Nephron (organoid): ENCODE measurements at regions not wholly inside any gene's neighbourhood (a gene's known extent, or its start where the extent isn't known, plus 50 kb on each side); places are given as distances from the start of the nearest gene placed in this dataset.

Source experiments
- H3K27ac Mint-ChIP-seq, 3 experiments: 2 replicates each; pipeline ENCODE4 v1.8.0; 2020; ENCODE audit warnings: mixed read lengths in 3 of 3, mild to moderate bottlenecking in 2 of 3, moderate library complexity in 1 of 3
- H3K27me3 Mint-ChIP-seq: 2 replicates; pipeline ENCODE4 v1.8.0; 2021; ENCODE audit warnings: low read depth, mild to moderate bottlenecking, moderate library complexity, mixed read lengths
- H3K36me3 Mint-ChIP-seq: 2 replicates; pipeline ENCODE4 v1.8.0; 2020; ENCODE audit warnings: low read depth, mixed read lengths
- H3K4me1 Mint-ChIP-seq: 2 replicates; pipeline ENCODE4 v1.8.0; 2020; ENCODE audit warnings: mixed read lengths
- H3K4me3 Mint-ChIP-seq, 3 experiments: 2 replicates each; pipeline ENCODE4 v1.8.0; 2020; ENCODE audit warnings: mild to moderate bottlenecking in 3 of 3, mixed read lengths in 3 of 3, moderate library complexity in 2 of 3
- H3K9me3 Mint-ChIP-seq: 2 replicates; pipeline ENCODE4 v1.8.0; 2020; ENCODE audit warnings: mixed read lengths
- CTCF ChIP-seq, 3 experiments: fragments of 200-600 bp; sonication (generic); IDR thresholded peaks; one replicate each; pipeline ENCODE4 v1.5.0; 2021; ENCODE audit warnings: antibody characterized with exemption in 3 of 3; ENCODE audit not compliant: unreplicated experiment in 3 of 3

DNA sequence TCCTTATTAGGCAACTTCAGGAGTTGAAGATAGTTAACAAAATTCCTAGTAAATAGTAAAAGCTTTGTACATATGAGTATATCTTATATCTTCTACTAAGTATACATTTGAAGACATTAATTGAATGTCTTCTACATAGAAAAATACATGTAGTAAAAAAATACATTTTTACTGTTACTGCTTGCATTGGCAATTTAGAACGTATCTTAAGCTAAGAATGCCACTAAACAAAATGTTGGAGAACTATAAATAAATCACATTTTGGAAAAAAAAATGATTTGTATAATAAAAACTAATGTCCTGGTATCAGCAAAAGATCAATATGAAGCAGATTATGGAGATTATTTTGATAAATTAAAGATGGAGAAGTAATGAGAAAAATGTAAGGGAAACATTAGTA, 434.2 kb upstream of the SLC8A1 start:
- no peak overlapping the region for H3K27ac Mint-ChIP-seq
- no peaks in the 10 kb centered on the region for H3K36me3 Mint-ChIP-seq
- TF ChIP-seq CTCF (IDR thresholded peaks at IDR 0.05; ENCODE audit: unreplicated experiment in 3 of 3) = no peak
- no peaks in the 10 kb centered on the region for H3K27me3 Mint-ChIP-seq
- H3K4me1 Mint-ChIP-seq = no peaks in the 10 kb centered on the region
- no peak overlapping the region for H3K4me3 Mint-ChIP-seq
- peaks cover 5% of the 10 kb centered on the region for H3K9me3 Mint-ChIP-seq

DNA sequence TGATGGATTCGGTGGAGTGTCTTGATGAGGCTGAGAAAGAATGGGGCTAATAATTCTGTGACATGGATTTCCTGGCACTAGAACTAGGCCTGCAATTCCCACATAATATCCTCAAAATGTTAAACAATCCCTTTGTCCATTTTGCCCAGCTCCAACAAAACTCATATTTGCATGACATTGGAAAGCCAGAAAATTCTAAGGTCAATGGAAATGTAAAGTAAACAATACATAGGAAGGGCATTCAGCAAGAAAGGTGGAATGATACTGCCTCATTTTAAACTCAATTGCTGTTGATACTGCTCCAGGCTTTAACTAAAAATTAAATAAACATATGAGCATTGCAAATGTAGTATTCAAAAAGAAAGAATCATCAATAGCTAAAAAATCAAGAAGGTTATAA, 434.8 kb upstream of the SLC8A1 start:
- no peak overlapping the region for H3K27ac Mint-ChIP-seq
- no peaks in the 10 kb centered on the region for H3K4me1 Mint-ChIP-seq
- no peak for TF ChIP-seq CTCF (IDR thresholded peaks at IDR 0.05; ENCODE audit: unreplicated experiment in 3 of 3)
- no peaks in the 10 kb centered on the region for H3K36me3 Mint-ChIP-seq
- H3K9me3 Mint-ChIP-seq = peaks cover 5% of the 10 kb centered on the region
- no peaks in the 10 kb centered on the region for H3K27me3 Mint-ChIP-seq
- H3K4me3 Mint-ChIP-seq = no peak overlapping the region

GRCh38 chr2:40896358-40896757, 444.5 kb upstream of the SLC8A1 start:
- H3K4me1 Mint-ChIP-seq = no peaks in the 10 kb centered on the region
- H3K4me3 Mint-ChIP-seq = no peak overlapping the region
- no peaks in the 10 kb centered on the region for H3K9me3 Mint-ChIP-seq
- no peaks in the 10 kb centered on the region for H3K27me3 Mint-ChIP-seq
- no peak overlapping the region for H3K27ac Mint-ChIP-seq
- TF ChIP-seq CTCF (IDR thresholded peaks at IDR 0.05; ENCODE audit: unreplicated experiment in 3 of 3) = no peak
- H3K36me3 Mint-ChIP-seq = no peaks in the 10 kb centered on the region

DNA sequence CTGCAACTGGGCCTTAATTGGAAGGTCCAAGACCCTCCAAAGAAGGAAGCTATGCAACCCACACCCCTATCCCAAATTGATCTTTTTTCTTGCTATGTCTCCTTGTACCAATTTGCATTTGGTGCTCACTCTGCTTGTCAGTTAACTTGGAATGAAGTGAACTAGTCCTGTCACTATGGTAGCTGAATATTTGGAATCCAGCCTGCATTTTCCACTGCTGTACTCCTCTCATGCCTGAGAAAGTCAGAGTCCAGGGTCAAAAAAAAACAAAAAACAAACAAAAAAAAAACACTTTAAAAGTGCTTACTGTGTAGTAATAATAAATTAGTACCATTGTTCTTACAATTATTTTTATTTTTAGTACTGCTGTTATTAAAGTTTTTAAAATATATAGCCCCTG, 462.8 kb upstream of the SLC8A1 start:
- H3K9me3 Mint-ChIP-seq = peaks cover 6% of the 10 kb centered on the region
- H3K4me1 Mint-ChIP-seq = peaks cover 10% of the 10 kb centered on the region
- TF ChIP-seq CTCF (IDR thresholded peaks at IDR 0.05; ENCODE audit: unreplicated experiment in 3 of 3) = no peak
- H3K27ac Mint-ChIP-seq = peak overlapping the region in 1 of 3 experiments; percentile 53
- H3K4me3 Mint-ChIP-seq = no peak overlapping the region
- no peaks in the 10 kb centered on the region for H3K36me3 Mint-ChIP-seq
- no peaks in the 10 kb centered on the region for H3K27me3 Mint-ChIP-seq

- no peak overlapping the region for H3K4me3 Mint-ChIP-seq
- peaks cover 10% of the 10 kb centered on the region for H3K4me1 Mint-ChIP-seq
- H3K36me3 Mint-ChIP-seq = no peaks in the 10 kb centered on the region
- TF ChIP-seq CTCF (IDR thresholded peaks at IDR 0.05; ENCODE audit: unreplicated experiment in 3 of 3) = no peak
- no peaks in the 10 kb centered on the region for H3K27me3 Mint-ChIP-seq
- H3K9me3 Mint-ChIP-seq = peaks cover 3% of the 10 kb centered on the region
- peak overlapping the region; percentile 9 to 53 (median 21) for H3K27ac Mint-ChIP-seq
These were observed 463.8 kb upstream of the SLC8A1 start for GRCh38 chr2:40915651-40916050.

GRCh38 chr2:40935349-40935748, 483.5 kb upstream of the SLC8A1 start:
- no peaks in the 10 kb centered on the region for H3K36me3 Mint-ChIP-seq
- H3K4me1 Mint-ChIP-seq = no peaks in the 10 kb centered on the region
- no peak overlapping the region for H3K4me3 Mint-ChIP-seq
- TF ChIP-seq CTCF (IDR thresholded peaks at IDR 0.05; ENCODE audit: unreplicated experiment in 3 of 3) = no peak
- no peaks in the 10 kb centered on the region for H3K9me3 Mint-ChIP-seq
- no peak overlapping the region for H3K27ac Mint-ChIP-seq
- H3K27me3 Mint-ChIP-seq = no peaks in the 10 kb centered on the region
